ENCODE measurements at regions not wholly inside any gene's neighbourhood (a gene's known extent, or its start where the extent isn't known, plus 50 kb on each side); places are given as distances from the start of the nearest gene placed in this dataset.
"Not testable (repeated sequence)": the region's sequence is repeated elsewhere in the genome, so short reads cannot be mapped to it uniquely, and the experiment has no call there.

- no peak for TF ChIP-seq CTCF (IDR thresholded peaks at IDR 0.05; ENCODE audit: low read length, missing control alignments)
These were observed 106.5 kb upstream of the SIMC1 start for GRCh38 chr5:176131771-176132170.

GRCh38 chr5:176132471-176133288 lies 105.5 kb upstream of the SIMC1 start:
- no peak for DNase-seq (ENCODE audit: low read depth)
- no peak overlapping the region for H3K4me3 ChIP-seq (replicated peaks; ENCODE audit: low read depth, low read length)
- no peak for TF ChIP-seq CTCF (IDR thresholded peaks at IDR 0.05; ENCODE audit: low read length, missing control alignments)

More at GRCh38 chr5:176131771-176132170, 106.5 kb upstream of the SIMC1 start:
- DNase-seq (ENCODE audit: low read depth) = no peak
- H3K4me3 ChIP-seq (replicated peaks; ENCODE audit: low read depth, low read length) = no peak overlapping the region

- no peak overlapping the region for H3K4me3 ChIP-seq (replicated peaks; ENCODE audit: low read depth, low read length)
- no peak for TF ChIP-seq CTCF (IDR thresholded peaks at IDR 0.05; ENCODE audit: low read length, missing control alignments)
- no peak for DNase-seq (ENCODE audit: low read depth)
These were observed 104.8 kb upstream of the SIMC1 start for GRCh38 chr5:176133289-176133870.

- no peak overlapping the region for H3K4me3 ChIP-seq (replicated peaks; ENCODE audit: low read depth, low read length)
- no peak for DNase-seq (ENCODE audit: low read depth)
- TF ChIP-seq CTCF (IDR thresholded peaks at IDR 0.05; ENCODE audit: low read length, missing control alignments) = no peak
These were observed 104.3 kb upstream of the SIMC1 start for GRCh38 chr5:176133877-176134276.

- no peak overlapping the region for H3K4me3 ChIP-seq (replicated peaks; ENCODE audit: low read depth, low read length)
- no peak for TF ChIP-seq CTCF (IDR thresholded peaks at IDR 0.05; ENCODE audit: low read length, missing control alignments)
- DNase-seq (ENCODE audit: low read depth) = no peak
These were observed 103.5 kb upstream of the SIMC1 start for GRCh38 chr5:176134529-176135223.

- H3K4me3 ChIP-seq (replicated peaks; ENCODE audit: low read depth, low read length) = not testable (repeated sequence)
These were observed 98.1 kb upstream of the SIMC1 start for GRCh38 chr5:176140138-176140537.

GRCh38 chr5:176144508-176144907 lies 93.7 kb upstream of the SIMC1 start:
- no peak for DNase-seq (ENCODE audit: low read depth)
- no peak overlapping the region for H3K4me3 ChIP-seq (replicated peaks; ENCODE audit: low read depth, low read length)
- TF ChIP-seq CTCF (IDR thresholded peaks at IDR 0.05; ENCODE audit: low read length, missing control alignments) = no peak

More at GRCh38 chr5:176140138-176140537, 98.1 kb upstream of the SIMC1 start:
- DNase-seq (ENCODE audit: low read depth) = not testable (repeated sequence)

GRCh38 chr5:176149948-176150347 lies 88.3 kb upstream of the SIMC1 start:
- not testable (repeated sequence) for H3K4me3 ChIP-seq (replicated peaks; ENCODE audit: low read depth, low read length); DNase-seq (ENCODE audit: low read depth)

Measured in fibroblast of pulmonary artery (primary cell).